GM19455 (cell line): ENCODE measurements at regions not wholly inside any gene's neighbourhood (a gene's known extent, or its start where the extent isn't known, plus 50 kb on each side); places are given as distances from the start of the nearest gene placed in this dataset.

ENCODE experiments used
- ATAC-seq: cut with Tn5 transposase; IDR thresholded peaks from one replicate; pipeline ENCODE4 v1.9.1; 2021; ENCODE audit not compliant: unreplicated experiment

DNA sequence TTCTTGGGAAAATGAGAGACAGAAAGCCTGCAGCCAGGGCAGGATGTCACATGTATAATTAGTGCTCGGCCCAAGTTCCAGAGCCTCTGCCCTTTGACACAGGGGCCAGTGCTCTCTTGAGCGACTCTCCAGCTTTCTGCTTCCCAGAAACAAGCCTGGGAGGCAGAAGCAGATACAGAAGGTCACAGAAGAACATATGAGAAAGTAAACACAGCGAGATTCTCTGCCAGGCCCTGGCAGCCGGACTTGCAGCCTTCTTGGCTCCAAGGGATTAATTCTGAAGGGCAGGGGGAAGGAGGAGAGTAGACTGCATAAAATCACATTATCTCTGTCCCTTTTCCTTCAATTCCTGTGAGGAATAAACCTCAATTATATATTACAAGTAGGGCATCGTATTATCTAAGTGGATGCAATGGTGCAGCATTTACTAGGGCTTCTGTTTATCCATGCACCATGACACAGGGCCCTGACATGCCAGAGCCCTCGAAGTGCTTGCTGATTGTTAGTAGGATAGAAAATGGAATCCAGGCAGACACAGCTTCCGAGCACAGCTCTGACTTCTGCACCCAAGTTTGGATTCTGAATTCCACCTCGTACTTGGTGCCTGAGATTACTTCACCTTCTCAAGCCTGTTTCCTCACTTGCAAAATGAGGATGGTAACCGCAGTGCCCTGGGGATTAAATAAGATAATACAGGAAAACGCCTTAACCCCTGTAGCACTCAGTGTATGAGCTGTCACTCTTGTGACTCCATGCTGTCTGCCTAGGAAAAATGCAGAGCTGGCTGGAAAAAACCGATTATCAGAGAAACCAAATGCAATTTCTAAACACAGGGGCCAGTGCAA is 536.5 kb downstream of the TNS3 start:
- ATAC-seq: no peak

DNA sequence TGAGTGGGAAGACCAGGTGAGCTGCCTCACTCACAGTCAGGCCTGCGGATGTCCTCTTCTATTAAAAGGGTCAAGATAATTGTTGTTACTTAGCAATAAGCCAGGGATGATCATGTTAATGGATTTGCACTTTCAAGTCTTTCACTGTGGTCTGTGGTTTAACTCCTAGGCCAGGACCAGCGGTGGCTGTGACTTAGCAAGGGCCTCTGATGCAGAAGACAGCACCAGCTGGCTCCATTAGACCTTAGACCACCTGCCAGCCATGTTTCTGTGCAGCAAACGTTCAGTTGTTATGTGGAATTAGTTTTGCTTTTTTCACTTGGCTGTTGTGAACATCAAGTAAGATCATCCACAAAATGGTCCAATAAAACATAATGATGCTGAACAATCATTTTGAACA is 537.3 kb downstream of the TNS3 start:
- ATAC-seq: no peak

DNA sequence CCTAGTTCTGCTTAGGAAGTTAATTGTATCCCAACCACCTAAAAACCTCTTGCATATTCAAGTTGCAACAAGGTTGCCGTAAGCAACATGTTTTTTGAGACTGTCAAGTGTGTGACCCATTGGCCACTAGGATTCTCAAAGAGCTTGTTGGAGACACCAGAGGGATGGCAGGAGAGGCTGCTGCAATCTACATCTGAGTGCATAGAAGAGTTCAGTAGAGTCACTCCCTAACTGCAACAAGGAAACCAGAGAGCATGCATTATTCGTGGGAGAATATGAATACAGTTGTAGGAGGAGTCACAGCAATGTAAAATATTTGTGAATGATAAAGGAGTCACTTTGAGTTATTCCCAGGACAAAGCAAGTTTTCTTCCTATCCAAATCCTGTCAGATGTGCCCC is 538.6 kb downstream of the TNS3 start:
- ATAC-seq: no peak

DNA sequence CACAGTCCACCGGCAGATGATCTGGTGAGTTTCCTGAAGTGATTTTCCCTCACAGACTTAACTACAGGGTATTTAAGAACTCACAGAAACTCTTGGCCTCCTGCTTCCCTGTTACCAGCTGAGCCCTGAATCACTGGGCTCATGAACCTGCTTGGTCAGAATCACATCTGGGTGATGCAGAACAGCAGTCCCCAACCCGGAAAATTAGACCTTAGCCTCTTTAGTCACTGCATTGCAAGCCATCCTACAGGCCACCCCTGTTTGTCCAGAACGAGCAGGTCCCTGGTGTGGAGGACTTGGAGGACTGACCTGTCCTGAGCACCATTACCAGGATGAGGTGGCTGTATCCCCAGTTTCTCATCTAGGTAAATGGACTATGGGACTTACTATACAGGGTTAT is 539.2 kb downstream of the TNS3 start:
- ATAC-seq: no peak

DNA sequence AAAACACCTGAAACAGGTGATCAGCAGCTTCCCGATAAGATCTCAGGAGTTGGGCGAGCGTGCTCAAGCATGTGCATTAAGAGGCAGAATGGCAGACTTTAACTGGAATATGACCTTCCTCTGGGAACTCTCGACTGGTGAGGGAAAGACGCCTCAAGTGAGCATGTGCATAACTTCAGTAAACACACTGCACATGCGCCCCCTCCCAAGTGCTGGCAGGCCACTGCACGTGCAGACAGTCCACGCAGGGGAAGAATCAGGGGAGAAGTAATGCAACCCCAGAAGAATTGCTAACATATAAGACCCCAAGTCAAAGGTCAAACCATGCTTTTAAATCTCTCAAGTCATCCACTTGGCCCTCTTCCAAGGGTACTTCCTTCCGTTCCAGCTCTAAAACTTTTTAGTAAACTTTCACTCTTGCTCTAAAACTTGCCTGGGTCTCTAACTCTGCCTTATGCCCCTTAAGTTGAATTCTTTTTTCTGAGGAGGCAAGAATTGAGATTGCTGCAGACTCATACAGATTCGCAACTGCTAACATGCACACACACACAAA is 541.0 kb downstream of the TNS3 start:
- ATAC-seq: no peak

DNA sequence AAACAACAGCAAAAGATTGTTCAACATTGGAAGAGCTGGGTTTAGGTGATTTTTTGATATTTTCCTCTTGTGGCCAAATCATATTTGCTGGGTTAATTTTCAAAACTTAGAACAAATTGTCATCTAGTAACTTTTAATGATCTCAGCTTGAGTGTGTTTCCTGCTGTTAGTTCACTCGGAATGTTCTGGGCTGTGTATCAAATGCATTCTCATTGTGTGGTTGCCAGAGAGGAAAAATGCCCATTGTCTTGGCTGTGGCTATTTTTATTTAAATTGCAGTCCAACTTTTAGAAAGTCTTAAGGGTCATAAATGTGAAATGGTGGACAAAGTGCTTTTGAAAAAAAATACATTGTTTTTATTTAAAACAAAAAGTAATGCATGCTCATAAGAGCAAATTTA is 542.0 kb downstream of the TNS3 start:
- no peak for ATAC-seq

DNA sequence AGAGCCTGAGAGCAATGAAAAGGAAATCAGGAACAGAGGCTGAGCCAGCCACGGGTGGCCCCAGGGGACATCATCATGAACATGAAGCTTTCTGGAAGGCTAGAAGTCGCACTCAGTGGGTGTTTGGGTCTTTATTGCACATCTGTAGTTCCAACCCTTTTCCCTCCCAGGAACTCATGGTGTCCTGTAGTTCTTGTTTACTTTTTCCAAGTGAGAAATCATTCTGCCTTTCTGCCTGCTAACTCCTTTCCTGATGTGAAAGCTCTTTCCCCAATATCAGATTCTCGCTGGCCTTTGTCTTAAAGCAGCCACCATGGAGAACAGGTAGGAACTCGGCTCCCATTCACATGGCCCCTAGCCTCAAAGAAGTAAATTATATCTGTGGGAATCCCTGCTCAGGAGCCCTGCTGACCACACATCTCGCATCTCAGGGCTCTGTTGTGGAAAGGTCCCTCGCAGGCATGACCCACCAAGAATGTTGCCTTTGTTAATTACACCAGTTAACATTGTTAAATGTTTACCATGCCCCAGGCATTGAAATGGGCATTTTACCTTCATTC is 542.7 kb downstream of the TNS3 start:
- ATAC-seq: no peak

DNA sequence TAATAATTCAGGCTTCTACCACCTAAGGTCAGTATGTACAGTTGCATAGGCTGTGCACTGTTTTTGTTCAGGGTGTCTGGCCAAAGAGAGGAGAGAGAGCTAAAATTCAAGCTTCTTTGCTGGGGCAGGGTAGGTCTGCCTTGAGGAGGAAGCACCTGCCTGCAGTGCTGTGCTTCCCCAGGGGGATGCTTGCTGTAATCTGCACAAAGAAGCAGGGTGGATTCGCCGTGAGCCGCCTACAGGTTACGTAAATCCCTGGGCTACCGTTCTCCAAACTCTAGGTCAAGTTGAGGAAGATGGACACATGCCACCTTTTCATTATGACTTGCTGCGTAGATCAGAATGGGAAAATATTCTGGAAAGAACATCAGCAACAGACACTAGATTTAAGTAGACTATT is 543.3 kb downstream of the TNS3 start:
- ATAC-seq: no peak

DNA sequence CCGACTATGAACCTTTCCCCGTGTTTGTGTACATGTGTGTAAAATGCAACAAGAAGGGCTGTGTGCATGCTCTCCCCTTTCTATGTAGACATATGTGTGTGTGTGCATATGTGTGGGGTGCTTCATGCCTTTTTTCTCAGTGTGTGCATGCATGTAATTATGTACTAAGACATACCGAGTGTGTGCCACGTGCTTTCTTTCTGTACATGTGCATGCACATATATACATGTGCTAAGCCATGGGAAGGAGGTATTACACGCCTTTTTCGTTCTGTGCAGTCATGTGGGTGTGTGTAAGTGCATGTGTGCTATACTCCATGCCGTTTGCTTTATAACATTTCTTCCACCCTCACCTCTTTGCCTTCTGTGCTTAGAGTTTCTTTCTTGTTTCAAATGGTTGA is 544.3 kb downstream of the TNS3 start:
- no peak for ATAC-seq

DNA sequence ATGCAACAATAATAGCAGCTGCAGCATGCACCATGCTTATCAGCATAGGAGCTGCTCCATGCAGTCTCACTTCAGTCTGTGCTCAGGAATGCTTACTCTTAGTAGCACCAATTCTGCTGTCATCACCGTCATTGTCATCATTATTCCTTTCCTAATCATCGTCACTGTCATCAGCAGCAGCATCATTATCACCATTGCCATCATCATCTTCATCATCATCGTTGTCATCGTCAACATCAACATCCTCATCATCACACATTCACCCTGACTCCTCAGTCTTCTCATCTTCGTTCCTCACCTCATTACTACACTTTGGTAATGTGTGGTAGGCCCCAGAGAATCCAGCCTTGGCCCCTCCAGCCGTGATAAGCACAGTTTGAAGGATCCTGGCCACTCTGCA is 545.0 kb downstream of the TNS3 start:
- no peak for ATAC-seq

DNA sequence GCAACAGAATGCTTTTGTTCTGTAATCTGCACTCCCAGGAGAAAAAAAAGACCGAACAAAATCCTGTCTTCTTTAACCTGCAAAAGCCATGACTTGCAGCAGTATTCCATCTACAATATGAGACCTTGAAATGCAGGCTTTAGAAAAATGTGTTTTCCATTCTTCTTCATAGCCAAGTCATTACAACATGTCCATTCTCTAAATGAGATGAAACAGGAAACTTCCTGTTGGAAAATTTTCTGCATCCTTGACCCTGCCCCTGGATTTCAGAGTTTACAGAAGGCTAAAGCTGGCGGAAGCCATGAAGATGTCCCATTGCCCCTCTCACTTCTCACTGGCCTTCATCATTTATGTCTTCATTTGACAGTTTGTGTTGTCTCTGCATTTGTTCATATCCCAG is 546.4 kb downstream of the TNS3 start:
- no peak for ATAC-seq

DNA sequence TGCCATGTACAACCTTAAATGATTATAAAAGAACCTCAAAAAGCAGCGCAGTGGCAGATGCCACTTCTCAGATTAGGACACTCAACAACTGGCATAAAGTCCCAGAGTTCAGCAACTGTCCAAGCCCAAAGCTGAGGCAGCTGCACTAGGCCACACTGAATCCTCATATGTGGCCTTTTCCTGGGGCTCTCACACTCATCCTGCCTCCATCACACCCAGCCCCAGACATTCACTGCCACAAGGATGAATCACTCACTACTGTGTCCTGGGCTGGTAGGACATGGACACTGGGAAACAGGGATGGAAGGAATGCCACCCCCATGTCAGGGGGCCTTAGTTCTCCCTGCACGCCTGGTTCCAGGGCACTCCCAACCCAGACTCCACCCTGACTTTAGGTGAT is 547.7 kb downstream of the TNS3 start:
- no peak for ATAC-seq

DNA sequence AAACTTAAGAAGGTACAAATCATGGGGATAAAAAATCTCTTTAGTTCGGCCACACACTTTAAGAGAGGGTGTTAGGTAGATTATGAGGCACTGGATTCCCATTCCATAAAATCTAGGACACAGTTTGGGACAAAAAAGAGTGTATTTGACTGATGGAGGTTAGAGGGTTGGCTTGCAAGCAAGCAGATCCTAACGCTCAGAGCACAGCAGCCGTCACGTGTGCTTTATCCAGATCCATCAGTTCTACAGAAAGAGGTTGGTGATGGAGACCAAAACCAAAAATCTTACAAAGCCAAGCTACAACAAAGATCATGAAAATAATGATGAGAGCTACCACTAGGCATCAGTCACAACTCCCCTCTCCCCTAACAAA is 549.4 kb downstream of the TNS3 start:
- ATAC-seq: no peak

DNA sequence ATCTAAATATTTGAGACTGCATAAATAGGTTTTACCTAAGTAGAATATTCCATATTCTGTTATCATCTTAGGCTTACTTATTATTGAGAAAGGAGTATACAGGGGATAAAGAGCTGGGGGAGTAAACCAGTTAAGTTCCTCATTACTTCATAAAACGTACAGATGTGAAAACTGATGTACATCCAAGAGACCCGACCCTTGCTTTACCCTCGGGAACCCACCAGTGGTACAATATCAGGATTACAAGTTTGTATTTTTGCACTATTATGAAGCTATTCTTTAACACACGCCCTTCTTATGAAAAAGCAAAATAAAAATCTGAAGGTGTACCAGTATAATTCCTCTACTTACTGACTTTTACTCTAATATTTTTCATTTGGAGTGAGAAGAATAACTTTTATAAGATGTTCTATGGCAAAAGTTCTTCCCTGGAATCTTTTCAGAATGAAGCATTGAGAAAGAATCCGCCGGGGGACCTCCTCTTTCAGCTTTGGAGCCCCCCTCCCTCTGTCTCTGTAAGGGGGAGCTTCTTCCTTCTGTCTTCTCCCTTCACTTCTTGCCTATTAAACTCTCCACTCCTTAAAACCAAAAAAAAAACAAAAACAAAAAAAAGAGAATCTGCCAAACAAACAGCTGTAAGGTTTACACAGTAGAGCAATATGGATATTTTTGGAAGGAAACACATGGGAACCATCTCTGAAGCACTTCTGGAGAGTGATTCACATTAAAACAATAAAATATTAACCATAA is 550.0 kb downstream of the TNS3 start:
- no peak for ATAC-seq

DNA sequence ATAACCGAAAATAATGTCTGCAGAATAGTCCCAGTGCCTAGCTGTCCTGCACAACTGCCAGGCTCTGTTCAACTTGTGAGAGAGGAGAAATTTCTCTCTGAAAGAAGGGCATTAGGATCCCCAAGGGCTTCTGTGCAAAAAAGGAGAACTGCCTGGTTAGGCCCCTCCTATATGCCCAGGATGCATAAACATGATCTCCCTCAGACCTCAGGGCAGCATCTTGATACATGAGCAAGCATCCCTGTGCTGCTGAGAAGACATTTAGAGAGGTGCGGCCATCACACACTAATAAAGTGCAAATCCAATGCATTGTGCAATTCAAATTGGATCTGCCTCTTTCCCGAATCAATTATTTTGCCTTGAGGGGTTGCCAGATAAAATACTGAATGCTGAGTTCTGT is 553.6 kb downstream of the TNS3 start:
- ATAC-seq: no peak

DNA sequence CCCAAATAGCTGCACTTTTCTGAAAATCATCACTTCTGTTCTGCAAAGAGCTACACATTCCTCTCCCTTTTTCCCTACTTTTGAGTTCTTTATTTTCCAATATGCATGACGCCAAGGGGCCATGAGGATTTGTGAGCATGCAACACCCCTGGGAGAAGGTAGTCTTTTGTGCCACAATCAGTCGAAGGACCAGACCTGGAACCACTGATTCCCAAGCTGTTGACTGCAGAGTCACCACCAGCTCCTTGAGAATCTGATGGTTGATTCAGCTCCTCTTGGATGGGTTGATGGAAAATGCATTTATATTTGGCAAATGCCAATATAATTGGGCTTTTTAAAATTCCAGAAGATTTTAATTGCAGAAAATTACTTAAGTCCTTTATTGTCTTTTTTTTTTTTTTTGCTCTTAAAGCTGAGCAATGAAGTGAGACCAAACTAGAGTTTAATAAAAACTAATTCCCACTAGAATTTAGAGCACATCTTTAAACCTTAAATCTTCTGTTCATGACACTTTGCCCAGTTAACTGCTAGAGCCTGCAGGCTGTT is 554.1 kb downstream of the TNS3 start:
- no peak for ATAC-seq

DNA sequence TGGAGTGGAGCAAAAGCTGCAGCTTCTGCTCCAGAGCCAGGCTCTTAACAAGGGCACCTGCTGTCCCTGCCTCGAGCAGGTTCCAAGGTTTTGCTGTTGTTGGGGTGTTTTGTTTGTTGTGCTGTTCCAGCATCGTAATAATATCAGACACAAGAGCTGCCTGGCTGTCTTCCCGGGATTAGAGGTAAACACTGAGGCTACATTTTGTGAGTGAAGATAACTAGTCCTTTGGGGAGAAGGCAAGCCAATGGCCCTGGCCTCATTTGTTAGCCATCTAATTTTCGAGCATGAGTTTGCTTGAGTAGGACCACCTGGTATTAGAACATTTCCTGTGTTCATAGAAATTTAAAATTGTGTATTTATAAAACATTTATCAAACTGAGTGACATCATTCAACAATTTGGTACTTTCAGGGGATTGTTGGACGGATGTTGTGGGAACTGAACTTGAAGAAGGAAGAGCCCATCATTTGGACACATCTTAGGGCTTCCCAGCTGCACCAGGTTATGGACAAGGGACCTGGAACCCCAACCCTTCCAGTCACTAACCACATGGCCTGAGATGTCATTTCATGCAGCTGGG is 555.0 kb downstream of the TNS3 start:
- ATAC-seq: no peak

DNA sequence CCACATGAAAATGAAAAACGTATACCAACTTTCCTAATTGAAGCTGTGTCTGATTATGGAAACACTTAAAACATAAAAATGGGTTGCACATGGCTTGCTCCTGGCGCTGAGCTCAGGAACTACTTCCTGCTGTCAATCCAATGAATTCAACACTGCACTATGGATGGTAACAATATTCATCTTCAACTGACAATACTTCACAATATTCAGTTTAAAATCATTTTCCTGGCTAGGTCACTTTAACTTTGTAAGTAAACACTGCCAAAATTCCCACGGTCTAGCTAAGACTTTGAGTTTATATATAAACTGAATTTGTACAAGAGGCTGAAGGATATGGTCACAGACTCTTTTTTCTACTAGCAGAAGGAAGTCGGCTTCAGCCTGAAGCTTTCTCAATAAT is 556.9 kb downstream of the TNS3 start:
- no peak for ATAC-seq

DNA sequence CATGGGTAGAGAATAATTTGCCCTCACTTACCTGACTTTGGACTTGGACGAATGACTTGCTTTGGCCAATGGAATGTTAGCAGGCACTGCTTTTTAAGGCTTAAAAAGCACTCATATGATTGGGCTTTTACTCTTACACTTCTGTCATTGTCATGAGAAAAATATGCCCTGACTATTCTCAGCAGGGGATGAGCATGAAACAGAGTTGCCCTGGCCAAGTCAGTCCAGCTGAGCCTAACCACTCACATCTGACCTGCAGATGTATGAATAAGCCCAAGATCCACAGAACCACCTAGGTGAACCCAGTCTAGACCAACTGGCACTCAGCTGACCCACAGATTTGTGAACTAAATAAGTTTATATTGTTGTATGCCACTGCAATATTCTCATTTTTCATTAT is 573.5 kb downstream of the TNS3 start:
- ATAC-seq: no peak

DNA sequence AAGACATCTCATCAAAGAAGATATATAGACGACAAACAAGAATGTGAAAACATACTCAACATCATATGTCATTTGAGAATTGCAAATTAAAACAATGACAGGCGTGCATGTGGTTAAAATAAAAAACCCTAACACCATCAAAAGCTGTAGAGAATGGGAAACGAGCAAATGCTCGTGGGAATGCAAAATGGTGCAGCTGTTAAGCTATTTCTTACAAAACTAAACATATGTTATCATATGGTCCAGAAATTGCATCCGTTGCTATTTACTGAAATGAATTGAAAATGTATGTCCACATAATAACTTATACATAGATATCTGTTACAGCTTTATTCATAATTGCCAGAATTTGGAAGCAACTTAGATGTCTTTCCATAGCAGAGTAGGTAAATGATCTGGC is 574.4 kb downstream of the TNS3 start:
- ATAC-seq: no peak

DNA sequence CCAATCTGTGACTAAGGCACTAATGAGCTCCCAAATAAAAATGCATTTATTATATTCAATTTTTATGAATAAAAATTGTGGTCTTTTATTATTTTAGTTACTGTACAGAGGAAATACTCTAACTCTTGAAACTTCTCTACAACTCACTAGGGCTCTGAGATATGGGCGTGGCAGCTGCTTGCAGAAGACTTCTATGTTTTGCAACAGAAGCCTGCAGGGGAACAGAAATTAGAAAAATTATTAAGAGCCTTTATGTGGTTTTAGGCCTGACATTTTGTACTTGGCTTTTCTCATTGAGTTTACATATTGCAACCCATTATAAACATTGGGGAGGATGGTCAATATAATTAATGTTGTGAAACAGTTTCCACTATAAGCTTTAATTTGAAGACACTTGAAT is 581.4 kb downstream of the TNS3 start:
- no peak for ATAC-seq
